Hematopoietic multipotent progenitor cell treated with erythropoietin and hydrocortisone succinate and interleukin-3 and kit ligand, for 6 days (in vitro differentiated cells): ENCODE measurements at regions not wholly inside any gene's neighbourhood (a gene's known extent, or its start where the extent isn't known, plus 50 kb on each side); places are given as distances from the start of the nearest gene placed in this dataset.
"Not testable (repeated sequence)": the region's sequence is repeated elsewhere in the genome, so short reads cannot be mapped to it uniquely, and the experiment has no call there.

Experiments used
- DNase-seq: peaks from one replicate; pipeline ENCODE4 v3.0.0-alpha.2; 2015

DNA sequence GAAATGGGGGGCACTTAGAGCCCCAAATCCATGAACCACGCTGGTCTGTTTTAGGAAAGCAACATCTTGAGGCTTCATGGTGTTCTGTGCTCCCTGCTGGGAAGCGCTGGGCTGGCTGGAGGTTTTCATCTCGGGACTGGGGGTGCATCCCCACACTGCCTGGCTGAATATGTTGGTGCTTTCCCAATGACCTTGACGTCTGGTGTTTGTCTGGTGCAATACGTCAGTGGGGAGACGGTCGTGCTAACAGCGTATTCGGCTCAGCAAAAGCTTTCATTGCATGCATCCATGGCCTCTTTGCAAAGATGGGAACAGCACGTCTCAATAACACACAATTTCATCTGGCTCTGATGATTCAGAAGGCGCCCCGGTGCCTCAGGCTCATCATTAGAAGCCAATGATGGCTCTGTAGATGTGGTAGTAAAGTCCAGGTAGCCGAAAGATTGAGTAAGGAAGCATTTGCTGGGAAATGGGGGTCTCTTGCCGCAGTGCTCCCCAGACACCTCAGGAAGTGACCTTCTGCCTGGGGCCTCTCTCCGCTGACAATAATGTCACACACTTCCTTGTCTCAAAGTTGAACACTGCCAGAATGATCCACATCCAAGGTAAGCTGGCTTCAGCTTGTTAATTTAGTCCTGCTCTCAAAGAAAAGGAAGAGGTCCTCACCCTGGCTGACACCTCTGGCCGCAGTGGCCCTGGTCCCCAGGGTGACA, 97.7 kb downstream of the ING1 start:
- DNase-seq = no peak

DNA sequence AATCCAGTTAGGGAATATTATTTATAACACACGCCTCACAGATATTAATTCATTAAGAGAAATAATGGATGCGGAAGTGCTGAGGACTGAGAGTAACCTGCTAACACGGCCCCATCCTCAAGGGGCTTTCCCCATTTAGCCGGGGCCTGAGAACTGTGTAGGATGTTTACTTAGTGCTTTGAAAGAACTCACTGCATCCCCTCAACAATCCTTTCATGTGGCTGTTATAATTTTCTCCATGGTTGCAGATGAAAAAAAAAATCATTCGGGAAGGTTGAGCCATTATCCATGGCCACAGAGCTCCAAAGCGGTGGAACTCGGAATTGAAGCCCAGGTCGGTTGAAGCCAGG, 98.2 kb downstream of the ING1 start:
- DNase-seq = no peak

DNA sequence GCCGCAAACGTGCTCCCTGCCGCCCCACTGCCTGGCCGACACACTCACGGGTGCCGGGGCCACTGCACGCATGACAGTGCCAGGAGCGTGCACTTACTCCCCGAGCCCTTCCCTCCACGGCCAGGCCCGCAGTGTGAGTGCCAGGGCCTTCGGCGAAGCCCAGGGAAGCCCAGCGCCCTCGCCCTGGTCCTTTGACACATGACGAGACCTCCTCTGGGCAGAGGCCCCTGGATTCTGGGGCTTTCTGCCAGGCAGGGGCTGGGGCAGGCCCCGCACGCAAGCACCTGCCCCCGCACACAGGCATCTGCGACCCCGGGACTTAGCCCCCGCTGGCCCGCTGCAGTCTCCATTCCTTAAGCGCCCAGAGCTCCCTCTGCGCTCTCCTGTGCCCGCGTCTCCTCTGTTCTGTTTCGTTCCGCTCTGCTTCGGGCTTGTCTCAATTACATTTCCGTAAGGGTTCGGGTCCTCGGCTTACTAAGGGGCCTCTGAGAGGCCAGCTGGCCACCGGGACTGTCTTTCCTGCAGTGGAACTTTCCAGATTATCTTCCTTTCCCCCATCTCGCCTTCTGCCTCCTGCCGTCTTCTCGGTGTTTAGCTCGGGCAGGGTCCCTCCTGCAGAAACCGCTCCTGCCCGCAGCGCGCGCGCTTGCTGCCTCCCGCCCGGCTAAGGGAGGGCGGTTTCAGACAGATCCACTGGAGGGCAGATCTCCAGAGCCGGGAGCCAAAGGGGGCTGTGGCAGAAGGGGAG, 98.8 kb downstream of the ING1 start:
- peak; percentile 18 for DNase-seq

DNA sequence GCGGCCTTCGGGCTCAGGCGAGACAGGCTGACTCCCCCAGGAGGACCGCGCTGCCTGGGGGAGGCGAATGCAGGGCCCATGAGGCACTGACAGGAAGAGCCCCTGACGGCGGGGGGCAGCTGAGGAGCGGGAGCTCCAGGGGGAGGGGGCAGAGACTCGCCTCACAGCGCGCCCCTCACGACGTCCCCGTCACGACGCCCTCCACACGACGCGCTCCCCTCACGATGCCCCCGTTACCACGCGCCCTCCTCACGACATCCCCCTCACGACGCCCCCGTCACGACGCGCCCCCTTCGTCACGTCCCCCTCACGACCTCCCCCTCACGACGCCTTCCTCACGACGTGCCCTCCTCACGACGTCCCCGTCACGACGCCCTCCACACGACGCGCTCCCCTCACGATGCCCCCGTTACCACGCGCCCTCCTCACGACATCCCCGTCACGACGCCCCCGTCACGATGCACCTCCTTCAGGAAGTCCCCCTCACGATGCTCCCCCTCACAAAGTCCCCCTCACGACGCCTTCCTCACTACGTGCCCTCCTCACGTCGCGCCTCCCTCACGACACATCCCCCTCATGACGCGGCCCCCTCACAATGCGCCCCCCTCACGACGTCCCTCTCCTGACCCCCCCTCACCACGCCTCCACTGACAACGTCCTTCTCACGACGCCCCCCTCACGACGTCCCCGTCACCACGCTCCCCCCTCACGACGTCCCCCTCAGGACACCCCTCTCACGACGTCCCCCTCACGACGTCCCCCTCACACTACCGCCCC, 99.6 kb downstream of the ING1 start:
- no peak for DNase-seq

DNA sequence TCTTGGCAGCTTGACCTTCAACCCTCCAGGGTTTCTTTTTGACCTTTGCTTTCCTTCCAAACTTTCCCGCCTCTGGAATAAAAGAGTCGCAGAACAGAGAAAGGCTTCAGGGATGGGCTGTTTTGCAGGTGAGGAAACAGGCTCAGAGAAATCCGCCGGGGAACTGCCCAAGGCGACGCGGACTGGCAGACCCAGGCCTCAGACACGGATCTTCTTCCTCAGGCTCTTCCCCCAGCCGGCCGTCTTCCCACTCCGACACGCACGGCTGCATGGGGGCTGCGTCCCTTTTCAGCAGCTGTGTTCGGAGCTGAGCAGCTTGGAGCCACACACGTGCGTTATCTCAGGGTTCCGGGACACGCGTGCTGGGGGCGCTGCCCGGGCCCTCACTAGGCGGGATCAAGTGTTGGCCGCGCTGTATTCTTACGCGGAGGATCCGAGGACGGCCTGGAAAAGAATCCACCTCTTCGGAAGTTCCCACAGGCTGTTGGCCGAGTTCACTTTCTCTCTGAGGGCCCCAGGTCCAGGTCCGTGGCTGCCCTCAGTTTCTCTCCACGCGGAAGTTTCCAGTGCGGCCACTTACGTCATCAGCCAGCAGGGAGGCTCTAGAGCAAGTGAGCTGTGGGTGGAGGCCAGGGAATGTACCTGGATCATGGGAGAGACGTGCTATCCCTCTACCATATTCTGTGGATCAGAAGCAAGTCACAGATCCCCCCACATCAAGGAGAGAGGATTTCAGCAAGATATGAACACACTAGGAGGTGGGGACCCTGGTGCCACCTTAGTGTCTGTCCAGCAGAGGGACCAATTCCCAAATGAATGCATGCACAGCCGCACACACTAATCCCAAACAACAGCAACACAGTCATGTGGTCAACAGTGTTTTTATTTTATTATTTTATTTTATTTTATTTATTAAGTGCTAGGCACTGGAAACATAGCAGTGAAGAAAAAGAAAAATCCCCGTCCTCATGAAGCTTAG, 100.4 kb downstream of the ING1 start:
- peak; percentile 16 for DNase-seq

DNA sequence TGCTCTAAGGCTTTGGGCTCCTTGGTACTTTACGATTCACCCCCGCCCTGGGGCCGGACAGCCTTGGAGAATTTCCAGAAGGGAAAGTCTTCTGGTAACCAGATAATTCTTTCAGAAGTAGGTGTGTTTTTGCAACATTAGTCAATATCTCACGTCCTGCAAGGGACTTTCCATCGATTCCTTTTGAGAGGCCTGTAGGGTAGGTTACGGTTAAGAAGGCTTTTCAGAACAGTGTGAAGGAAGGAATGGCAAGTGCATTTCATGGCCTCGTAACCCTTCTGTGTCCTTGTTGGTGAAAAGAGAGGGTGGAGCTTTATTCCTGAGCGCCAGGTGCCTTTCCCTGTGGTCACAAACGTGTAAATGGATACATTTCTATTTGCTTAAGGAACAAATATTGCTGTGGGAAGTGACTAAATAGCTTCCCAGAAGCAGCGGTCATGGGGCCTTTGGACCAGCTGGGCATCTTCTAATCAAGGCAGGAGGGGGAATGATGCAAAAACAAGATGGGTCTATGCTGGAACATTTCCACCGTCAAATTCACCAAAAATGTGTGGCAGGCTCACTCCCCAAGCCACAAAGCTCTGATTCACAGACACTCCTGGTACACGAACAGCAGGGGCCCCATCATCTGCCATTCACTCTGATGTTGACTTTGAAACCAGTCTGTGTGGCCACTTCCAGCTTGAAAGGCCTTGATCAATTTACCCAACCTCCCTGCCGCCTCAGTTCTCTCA, 99.2 kb downstream of the ANKRD10 start:
- DNase-seq = no peak

DNA sequence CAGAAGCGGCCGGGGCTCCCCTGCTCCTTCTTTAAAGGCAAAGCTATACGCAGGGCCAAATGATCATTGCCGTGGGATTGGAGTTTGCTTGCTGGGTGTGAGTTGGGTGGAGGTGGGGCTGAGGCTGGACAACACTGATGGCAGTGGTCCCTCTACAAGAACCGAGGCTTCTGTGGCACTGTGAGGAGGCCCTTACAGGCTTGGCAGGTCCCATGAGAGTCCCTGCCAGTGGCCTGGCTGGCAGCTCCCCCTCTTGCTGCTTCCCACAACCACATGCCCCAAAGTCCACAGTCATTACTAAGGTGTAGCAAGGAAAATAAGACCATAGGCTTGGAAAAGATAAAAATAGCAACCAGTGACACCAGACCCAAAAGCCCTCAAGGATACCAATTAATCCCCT, 98.4 kb downstream of the ANKRD10 start:
- no peak for DNase-seq

DNA sequence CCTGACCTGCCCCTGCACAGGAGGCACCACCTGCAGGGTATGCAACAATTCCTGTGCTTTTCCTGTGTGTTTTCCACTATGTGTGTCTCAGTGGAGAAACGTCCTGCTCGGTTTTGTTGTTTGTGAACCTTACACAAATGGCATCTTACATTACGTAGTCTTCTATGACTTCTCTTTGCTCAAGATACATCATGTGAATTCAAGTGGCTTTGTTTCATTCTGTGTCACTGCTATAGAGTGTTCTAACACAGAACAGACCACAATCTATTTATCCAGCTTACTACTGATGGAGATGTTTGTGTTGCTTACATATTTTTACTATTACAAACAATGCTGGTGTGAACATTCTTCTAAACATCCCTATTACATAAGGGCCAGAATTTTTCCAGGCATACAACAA, 97.7 kb downstream of the ANKRD10 start:
- DNase-seq = no peak

DNA sequence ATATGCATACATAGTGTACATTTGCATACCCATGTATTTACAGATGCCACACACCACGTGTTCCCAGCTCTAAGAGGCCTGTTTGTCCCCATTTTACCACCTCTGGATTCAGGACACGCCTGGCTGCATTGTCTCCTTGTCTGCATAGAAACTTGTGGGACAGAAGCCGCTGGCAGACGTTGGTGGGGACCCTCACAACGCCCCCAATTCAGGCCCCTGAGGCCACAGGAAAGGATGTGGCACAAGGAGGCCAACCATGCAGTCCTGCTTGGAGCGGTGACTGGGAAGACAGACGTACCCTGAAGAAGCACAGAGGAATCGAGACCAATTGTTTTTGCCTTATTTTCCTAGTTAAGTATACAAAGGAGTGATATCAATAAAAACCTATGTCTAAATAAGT, 96.1 kb downstream of the ANKRD10 start:
- DNase-seq = no peak

DNA sequence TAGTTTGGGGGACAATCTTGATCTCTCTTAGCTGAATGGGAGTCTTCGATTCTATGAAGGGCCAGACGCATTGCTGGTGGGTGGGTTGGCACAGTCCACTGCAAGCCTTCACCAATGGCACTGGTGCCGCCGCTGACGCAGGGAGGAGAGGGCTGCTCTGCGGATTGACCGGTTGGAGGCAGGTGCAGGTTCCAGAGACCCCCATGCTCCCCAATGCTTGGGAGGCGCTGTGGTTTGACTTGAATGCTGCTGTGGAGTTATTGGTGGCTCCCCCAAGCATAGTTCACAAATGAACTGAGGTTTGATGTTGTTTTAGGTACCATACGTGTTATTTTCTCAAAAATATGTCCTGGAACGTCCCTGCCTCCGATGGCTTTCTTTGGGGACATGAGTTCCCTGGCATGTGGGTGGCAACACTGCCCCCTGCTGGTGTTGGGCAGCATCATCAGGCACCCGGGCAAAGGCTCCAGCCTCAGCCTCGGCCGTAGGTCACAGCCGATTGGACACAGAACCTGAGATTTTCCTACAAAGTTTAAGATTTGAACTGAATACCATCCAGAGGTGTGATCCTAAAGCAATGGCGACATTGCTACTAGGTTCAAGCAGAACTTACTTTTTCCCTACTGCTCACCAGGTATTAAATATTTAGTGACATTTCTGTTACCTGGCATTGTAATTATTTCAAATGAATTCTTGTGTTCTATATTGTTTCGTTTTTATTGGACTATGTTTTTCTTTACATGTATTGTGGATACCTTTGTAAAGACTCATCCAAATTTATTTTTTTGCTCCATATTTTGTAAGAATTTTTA, 95.5 kb downstream of the ANKRD10 start:
- peak; percentile 83 for DNase-seq

DNA sequence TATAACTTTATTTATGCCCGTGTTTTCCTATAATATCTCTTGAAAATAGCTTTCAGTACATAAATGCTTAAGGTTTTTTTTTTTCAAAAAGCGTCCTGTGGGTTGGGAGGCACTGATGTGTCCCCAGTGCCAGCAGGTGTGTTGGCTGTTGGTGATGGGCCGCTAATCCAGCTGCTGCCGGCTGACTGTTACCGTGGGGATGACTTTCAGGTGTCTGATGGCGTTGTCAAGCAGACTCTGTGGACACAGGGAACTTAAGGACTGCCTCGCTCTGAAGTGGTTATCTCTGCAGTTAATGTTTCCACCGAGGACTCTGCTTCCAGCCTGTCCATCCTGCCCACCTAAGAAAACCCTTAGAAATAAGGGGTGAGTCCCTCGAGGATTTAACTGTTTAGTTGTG, 94.5 kb downstream of the ANKRD10 start:
- DNase-seq = no peak

DNA sequence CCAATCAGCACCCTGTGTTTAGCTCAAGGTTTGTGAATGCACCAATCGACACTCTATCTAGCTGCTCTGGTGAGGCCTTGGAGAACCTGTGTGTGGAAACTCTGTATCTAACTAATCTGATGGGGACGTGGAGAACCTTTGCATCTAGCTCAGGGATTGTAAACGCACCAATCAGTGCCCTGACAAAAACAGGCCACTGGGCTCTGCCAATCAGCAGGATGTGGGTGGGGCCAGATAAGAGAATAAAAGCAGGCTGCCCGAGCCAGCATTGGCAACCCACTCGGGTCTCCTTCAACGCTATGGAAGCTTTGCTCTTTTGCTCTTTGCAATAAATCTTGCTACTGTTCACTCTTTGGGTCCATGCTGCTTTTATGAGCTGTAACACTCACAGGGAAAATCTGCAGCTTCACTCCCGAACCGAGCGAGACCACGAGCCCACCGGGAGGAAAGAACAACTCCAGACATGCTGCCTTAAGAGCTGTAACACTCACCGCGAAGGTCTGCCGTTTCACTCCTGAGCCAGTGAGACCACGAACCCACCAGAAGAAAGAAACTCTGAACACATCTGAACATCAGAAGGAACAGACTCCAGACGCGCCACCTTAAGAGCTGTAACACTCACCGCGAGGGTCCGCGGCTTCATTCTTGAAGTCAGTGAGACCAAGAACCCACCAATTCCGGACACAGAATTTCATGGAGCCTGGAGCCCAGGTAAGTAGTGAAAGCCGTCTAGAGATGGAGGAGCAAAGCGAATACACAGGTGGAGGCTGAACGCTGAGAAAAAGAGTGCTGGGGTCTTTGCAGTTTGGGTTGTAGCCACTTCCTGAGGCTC, 92.8 kb downstream of the ANKRD10 start:
- not testable (repeated sequence) for DNase-seq

DNA sequence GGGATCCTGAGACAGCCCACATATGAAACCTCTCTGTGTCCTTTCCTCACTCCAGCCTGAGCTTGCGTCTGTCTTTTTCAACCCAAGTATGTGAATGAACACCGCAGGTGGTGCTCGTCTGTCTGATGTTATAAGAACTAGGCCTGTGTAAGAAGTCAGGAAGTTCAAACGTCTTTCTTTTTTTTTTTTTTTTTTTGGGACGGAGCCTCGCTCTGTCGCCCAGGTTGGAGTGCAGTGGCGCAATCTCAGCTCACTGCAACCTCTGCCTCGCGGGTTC, 92.3 kb downstream of the ANKRD10 start:
- DNase-seq = no peak

DNA sequence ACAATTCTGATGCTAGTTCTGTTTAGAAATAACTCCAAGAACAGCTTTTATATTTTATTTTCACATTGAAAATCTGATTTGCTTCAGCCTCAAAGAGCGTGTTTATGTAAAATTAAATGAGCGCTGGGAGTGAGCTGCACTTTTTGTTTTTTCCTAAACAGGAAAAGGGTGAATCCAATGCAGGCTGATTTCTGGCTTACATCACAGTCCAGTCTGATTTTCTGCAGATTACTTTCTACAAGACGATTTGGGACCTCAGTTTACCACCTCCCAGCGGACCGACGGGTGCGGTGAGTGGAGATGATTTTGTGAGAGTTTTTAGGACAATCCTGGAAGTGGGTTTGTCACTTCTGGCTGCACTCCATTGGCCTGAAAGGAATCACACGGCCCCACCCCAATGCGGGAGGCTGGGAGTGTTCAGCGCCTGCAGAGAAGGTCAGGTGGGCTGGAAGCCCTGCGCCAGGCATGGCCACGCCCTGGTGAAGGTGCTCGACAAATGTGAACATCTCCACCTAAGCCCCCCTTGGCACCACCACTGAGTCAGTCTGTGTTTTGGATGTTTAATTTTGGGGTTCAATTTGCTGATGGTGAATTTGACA, 90.1 kb downstream of the ANKRD10 start:
- no peak for DNase-seq

DNA sequence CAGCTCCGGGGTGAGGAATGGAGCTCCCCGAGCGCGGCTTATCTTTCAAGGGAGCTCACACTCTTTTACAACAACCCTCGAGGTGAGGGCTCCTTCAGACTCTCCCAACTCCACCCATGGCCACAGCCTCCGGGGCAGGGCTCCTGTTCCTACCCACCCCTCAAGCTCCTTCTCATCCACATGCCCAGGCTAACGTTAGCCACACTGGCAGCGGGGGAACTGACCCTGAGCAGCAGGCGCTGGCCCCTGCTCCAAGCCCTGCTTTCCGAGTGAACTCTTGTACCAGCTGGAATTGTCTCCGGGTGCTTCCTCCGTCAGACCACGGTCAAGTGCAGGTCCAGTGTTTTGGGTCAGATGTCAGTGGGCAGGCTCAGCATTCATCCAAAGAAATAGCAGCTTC, 89.4 kb downstream of the ANKRD10 start:
- no peak for DNase-seq

DNA sequence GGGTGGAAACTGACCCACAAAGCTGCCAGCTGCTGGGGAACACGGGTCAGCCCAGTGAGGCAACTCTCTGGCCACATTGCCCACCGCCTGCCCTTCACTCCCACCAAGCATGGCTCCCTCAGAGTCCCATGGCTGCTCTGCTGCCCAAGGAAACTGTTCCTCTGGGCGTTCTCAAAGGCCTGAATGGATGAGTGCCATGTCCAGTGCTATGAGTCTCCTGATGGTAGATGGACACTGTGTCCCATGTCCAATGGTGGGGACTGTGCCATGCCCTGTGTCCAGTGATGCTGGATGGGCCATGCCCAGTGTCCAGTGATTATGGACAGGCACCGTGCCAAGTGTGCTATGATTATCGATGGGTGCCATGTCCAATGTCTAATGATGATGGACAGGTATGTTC, 88.8 kb downstream of the ANKRD10 start:
- no peak for DNase-seq

DNA sequence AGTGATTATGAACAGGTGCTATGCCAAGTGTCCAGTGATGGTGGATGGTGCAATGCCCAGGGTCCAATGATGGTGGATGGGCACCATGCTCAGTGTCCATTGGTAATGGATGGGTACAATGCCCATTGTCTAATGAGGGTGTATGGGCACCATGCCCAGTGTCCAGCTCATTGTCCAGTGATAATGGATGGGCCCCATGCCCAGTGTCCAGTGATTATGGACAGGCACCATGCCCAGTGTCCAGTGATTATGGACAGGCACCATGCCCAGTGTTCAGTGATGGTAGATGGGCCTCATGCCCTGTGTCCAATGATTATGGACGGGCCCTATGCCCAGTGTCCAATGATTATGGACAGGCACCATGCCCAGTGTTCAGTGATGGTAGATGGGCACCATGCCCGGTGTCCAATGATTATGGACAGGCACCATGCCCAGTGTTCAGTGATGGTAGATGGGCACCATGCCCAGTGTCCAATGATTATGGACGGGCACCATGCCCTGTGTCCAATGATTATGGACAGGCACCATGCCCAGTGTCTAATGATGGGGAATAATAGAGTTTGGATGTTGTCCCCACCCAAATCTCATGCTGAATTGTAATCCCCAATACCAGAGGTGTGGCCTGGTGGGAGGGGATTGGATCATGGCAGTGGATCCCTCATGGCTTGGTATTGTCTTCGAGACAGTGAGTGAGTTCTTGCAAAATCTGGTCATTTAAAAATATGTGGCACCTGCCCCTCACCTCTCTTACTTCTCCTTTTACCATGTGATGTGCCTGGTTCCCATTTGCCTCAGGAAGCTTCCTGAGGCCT, 87.8 kb downstream of the ANKRD10 start:
- no peak for DNase-seq
